H1 (cell line): ENCODE measurements at regions not wholly inside any gene's neighbourhood (a gene's known extent, or its start where the extent isn't known, plus 50 kb on each side); places are given as distances from the start of the nearest gene placed in this dataset.

Experiments used
- ATF2 ChIP-seq: IDR thresholded peaks from 2 replicates; pipeline ENCODE4 v1.6.1; 2012; ENCODE audit warnings: low read length, inconsistent platforms
- CHD7 ChIP-seq: fragments of 300-600 bp; sonication (generic); IDR thresholded peaks from 2 replicates; pipeline ENCODE4 v1.7.1; 2012; ENCODE audit warnings: low read length, moderate library complexity, mild to moderate bottlenecking, inconsistent platforms; ENCODE audit not compliant: insufficient replicate concordance
- E2F6 ChIP-seq: IDR thresholded peaks from 2 replicates; pipeline ENCODE4 v1.6.1; 2012; ENCODE audit warnings: inconsistent platforms
- GTF2F1 ChIP-seq: IDR thresholded peaks from 2 replicates; pipeline ENCODE4 v1.6.1; 2012; ENCODE audit warnings: low read depth, low read length, improper control_type of control experiment, borderline replicate concordance
- HDAC6 ChIP-seq: IDR thresholded peaks from one replicate; pipeline ENCODE4 v1.7.1; 2012; ENCODE audit warnings: low read depth, mild to moderate bottlenecking, inconsistent platforms, low read length, moderate library complexity
- NANOG ChIP-seq: IDR thresholded peaks from 2 replicates; pipeline ENCODE4 v1.6.1; 2011; ENCODE audit warnings: low read length, low read depth, mild to moderate bottlenecking, inconsistent platforms; ENCODE audit not compliant: insufficient read depth, poor library complexity, severe bottlenecking
- NRF1 ChIP-seq: IDR thresholded peaks from 2 replicates; pipeline ENCODE4 v1.6.1; 2011; ENCODE audit warnings: mild to moderate bottlenecking, low read depth, low read length, improper control_type of control experiment
- POLR2AphosphoS5 ChIP-seq: IDR thresholded peaks from 2 replicates; pipeline ENCODE4 v1.6.1; 2011; ENCODE audit warnings: low read depth, low read length

- TF ChIP-seq CHD7, result no peak
- no peak for TF ChIP-seq HDAC6
- TF ChIP-seq NANOG, result no peak
- no peak for TF ChIP-seq ATF2
- no peak for TF ChIP-seq POLR2AphosphoS5
- no peak for TF ChIP-seq GTF2F1
- no peak for TF ChIP-seq NRF1
- no peak for TF ChIP-seq E2F6
Measured at GRCh38 chrX:83966347-83966746, 105.4 kb downstream of the CYLC1 start (continued).
